NCI-H1417 (cell line): ENCODE measurements at regions not wholly inside any gene's neighbourhood (a gene's known extent, or its start where the extent isn't known, plus 50 kb on each side); places are given as distances from the start of the nearest gene placed in this dataset.

Experiments
- DNase-seq, 3 experiments: peaks; one replicate each; lab custom pipeline; 2025; lab: John Stamatoyannopoulos, UW

DNA sequence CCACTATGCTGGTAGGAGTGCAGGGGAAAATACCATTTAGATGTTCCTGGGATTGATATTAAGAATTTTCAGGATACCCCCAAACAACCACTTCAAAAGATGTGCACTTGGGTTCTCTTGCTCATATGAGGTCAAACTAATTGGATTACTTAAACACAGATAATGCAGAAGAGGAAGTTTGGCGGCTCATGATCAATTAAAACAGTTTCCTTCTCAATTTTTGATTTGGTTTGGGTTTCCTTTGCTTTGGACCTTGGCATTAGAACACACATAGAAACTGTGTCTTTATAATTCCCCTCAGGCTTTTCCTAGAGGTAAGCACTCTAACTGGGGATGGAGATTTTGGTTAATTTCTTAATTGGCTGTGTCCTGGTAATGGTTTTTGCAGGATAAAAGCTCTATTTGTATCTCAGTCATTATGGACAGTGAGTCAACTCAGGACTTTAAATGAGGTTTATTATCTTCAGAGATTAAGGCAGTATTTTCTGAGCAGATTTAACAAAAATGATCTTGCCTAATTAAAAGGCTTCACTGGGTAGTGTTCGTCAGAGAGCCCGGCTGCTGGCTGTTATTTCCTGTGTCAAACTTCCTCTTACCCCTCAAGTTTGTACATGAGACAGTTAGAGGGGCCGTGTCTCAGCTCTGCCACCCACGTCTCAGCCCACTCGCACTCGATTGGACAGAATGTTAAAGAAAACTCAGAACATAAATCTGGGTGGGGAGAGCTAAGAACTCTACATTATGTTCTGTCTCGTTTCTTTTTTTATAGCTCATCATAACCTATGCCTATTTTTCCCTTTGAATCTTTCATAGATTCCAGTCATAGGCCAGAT, 50.3 kb upstream of the PREP start:
- no peak for DNase-seq
